Activated CD8-positive, alpha-beta memory T cell treated with anti-CD3 and anti-CD28 coated beads for 48 hours (primary cell): ENCODE measurements at regions not wholly inside any gene's neighbourhood (a gene's known extent, or its start where the extent isn't known, plus 50 kb on each side); places are given as distances from the start of the nearest gene placed in this dataset.

Experiments used
- DNase-seq, 3 experiments: peaks; one replicate each; pipeline ENCODE4 v3.0.0-alpha.2; 2020; ENCODE audit warnings: low read depth in 2 of 3, low spot score in 2 of 3

DNA sequence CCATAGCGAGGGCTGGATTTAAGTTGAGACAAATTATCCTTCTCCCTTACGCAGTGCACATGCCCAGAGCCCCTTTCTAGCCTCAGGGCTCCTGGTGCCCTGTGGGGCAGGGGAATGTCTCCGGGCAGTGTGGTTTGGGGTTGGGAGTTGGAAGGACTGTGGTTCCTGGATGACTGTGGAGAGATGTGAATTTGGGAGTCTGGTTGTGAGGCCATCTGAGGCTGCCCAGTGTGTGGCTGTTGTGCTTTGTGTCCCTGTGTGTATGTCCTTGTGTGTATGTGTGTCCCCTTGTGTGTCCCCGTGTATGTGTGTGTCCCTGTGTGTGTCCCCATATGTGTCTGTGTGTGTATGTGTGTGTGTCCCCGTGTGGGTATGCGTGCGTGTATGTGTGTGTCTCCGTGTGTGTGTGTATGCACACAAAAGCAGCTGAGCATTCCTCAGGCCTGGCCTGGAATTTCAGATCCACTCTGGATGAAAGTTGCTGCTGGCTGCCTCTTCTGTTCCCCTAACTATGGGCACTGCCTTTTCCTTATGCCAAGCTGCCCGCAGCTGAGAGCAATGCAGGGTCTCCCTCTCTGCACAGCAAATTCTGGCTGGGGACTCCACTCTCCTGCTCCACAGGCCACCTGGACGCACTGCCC, 65.4 kb downstream of the UBIAD1 start:
- no peak for DNase-seq

DNA sequence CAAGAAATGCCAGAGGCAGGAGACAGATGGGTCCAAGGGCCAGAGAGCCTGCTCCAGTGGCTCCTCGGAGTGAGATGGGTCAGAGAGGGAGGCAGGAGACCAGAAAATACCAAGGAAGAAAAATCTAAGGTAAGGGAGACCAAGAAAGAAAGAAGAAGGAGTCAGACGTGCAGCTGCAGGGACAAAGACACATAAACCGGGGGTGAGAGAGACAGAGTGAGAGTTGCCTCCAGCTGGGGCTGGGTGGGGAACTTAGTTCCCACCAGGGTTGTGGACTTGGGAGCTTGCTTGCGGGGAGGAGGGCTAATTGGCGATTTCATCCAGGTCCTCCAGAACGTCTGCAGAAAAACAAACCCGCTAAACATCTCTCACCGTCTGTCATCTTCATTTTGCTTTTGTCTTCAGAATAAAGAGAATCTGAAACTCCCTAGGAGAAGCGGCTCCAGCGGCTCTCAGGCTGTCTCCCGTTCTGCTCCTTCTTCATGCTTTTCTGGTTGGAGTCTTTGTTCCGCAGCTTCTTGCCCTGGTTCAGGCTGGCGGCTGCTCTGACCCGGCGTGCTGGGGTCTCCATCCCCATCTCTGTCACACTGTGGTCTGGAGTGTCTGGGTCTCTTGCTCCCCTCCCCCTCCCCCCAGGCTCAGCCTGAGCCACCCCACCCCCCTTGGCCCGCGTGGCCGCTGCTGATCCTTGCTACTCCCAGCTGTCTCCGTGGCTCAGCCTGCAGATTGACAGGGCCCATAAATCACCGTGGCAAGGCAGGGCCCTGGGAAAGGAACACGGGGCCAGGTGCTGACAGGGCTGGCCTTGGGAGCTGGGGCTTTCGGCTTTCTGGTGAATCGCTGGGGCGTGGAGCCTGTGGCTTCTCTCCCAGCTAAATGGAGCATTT, 66.6 kb downstream of the UBIAD1 start:
- no peak for DNase-seq

DNA sequence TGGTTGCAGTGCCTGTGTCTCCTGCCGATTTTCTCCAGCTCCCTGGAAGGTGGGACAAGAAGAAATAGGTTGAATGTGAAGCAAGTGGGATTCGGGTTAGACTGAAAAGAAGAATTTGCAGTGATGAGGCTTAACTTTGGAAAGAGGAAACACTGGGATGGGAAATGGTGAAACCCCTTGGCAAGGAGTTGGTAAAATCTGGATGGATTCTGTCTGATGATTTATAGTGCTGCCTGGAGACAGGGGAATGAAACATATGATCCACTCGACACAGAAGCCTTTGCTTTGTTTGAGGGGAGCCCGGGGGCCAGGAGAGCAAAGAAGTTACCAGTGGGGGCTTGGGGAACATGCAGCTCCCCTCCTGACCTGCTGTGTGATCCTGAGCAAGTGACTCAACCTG, 67.2 kb downstream of the UBIAD1 start:
- DNase-seq, result no peak

DNA sequence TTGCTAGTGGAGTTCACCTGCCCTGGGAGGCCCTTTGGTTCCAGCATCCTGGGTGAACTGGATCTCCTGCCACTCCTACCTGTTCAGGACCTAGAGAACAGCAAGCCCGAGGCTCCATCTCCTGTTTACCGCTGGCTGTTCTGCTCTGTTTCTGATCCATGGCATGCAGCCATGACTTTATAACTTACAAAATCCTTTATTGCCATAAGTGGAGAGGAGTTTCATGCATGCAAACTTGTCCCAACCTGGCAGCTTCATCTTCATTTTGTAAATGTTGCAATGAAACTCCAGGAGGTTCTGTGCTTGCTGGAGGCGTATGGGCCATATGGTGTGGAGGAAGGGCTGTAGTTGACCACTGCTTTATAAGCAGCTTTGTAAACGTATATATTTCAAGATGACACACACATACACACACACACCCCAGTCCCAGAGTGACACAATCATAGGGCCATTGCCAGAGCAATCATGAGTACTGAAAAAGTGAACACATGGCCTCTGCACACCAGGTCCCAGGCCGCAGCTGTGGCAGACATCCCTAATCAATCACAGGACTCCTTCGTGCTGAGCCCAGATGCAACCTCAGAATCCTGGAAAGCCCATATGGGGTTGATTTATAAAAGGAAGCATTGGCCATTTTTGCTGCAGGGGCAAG, 69.0 kb downstream of the UBIAD1 start:
- DNase-seq, result no peak

DNA sequence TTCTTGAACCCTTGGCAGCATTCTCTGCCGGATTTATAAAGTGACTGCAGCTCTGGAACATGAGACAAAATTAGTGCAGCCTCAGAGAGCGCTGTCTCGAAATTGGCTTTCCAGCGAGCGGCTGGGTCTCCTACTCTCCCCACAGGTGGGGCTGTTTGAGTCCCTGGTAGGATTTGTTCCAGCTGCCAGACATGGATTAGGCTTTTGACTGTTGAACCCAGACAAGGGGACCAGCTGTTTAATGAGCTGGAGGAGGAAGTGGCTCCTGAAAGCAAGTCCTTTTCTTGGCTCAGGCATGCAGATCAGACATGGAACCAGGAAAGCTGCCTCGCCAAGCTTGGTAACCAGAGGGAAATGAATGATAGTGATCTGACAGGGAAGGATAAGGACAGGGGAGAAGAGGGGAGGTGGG, 69.6 kb downstream of the UBIAD1 start:
- no peak for DNase-seq

DNA sequence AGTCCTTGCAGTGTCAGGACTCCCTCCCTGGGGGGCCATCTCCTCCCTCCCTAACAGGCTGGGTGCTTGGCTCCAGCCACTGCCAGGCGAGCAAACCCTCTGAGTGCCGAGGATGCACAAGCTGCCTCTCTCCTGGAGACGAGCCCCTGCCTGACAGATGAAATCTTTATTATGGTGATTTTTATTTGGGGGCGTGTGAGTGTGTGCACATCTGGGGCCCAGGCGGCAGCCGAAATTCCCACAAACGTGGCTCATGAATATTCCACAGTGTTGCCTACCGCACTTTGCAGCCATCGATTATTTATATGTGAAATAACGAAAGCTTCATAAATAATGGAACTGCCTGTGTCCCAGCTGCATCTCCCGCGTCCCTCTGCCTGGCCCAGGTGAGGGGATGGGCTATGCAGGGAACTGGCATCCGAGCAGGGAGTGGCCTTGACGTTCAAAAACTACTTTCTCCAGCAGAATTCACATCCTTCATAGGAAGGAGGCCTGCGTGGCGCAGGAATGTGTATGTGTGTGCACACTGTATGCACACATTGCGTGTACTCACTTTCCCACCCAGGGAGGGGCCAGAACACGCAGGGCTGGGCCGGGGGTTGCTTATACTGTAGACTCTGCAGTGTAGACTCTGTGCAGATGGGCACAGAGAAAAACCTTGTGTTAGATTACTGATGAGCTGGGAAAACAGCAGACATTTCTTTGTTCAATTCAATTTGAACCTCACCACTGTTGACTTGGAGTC, 73.1 kb downstream of the UBIAD1 start:
- DNase-seq, result no peak

DNA sequence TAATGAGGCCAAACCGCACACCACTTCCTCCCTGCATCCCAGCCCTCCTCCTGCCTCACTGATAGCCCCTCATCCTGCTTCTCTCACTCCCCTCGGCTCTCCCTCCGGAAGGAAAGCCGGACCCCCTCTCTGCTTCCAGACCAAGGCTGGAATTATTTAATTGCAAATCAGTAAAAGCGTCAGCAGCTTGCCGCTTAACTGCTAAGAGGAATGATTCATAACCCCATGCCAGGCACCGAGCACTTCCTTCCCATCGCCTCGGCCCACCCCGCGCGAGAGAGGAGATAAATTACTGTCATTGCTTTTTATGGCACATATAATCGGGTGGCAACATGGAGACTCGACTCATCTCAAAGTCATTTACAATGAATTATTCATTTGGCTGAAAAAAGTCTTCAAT, 77.3 kb downstream of the UBIAD1 start:
- no peak for DNase-seq

DNA sequence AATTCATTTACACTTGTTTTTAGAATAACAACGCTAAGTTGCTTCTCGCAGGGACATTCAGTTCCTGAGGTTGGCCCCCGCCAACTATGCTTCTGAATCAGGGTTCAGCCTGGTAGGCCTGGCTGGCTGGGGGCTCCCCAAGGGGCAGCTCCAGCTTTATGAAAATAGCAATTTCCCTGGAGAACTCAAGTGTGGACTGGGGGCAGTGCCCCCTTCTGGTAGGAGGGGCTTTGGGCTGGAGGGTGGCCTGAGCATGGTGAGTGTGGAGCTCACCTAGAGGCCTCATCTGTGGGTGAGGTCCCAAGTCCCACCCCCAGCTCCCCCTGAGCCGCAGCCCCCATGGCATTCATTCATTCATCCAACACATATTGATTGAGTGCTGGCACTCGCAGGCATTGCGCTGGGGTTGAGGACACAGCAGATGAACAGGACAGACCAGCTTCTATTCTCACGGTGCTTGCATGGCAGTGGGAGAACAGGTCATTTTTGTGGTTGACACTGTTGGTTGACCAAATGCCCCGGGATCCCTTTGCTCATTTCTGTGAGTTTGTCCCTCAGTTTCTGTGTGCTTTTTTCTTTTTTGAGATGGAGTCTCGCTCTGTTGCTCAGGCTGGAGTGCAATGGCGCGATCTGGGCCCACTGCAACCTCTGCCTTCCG, 79.2 kb downstream of the UBIAD1 start:
- DNase-seq, result no peak

DNA sequence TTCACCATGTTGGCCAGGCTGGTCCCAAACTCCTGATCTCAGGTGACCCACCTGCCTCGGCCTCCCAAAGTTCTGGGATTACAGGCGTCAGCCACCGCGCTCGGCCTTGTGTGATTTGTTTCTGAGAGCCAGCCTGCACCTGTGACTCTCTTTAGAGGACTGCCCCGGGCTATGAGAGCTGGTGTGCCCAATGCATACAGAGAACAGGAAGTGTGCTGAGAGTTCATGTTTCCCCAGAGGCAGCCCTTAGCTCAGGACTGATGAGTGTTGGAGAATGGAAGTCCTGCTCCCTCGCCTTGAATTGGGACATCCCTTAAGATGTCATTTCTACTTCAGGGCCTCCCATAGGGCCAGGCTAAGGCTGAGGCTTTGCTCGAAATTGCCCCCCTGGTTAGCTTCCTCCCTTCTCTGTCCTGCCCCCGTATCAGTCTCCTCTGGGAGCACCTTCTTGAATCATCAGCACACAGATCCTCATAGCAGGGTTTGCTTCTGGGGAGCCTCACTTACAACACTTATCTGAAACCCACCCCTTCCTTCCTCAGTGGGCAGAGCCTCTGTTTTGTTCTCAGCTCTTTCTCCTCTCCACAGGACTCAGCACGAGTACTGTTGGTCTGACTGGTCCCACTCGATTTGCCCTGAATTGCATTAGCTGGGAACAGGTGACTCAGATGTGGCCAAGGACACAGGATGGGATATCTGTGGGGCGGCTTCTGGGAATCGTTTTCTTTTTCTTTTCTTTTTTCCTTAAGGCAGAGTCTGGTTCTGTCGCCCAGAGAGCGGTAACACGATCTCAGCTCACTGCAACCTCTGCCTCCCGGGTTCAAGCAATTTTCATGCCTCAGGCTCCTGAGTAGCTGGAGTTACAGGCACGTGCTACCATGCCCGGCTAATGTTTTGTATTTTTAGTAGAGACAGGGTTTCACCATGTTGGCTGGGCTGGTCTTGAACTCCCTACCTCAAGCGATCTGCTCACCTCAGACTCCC, 80.1 kb downstream of the UBIAD1 start:
- no peak for DNase-seq

DNA sequence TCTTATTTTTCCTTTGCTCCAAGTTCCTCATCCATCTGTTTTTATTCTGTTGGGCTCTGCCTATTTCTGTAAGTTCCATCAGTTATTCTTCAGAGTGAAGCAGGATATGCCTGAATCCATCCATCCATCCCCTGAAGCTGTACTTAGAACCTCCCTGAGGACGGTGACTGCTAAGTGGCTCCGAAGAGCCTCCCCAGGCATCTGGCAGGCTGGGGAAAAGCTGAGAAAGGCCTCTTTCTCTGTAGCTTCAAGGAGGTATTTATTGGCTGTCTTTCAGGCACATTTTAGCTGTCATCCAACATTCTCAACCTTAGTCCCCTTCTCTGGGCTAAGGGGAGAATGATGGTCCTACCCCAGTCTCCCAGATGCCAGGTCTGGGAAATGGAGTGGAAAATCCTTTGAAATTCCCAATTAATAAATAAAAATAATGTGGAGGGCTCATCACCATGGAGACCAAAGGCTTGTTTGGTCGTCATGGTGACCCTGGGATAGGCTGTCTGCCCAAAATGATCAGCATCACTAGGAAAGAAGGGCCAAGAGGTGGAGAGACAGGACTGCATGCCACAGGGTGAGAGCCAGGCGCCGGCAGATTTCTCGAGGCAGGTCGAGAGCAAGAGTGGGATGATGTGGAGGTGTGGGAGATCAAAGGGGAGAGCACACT, 82.0 kb downstream of the UBIAD1 start:
- no peak for DNase-seq

DNA sequence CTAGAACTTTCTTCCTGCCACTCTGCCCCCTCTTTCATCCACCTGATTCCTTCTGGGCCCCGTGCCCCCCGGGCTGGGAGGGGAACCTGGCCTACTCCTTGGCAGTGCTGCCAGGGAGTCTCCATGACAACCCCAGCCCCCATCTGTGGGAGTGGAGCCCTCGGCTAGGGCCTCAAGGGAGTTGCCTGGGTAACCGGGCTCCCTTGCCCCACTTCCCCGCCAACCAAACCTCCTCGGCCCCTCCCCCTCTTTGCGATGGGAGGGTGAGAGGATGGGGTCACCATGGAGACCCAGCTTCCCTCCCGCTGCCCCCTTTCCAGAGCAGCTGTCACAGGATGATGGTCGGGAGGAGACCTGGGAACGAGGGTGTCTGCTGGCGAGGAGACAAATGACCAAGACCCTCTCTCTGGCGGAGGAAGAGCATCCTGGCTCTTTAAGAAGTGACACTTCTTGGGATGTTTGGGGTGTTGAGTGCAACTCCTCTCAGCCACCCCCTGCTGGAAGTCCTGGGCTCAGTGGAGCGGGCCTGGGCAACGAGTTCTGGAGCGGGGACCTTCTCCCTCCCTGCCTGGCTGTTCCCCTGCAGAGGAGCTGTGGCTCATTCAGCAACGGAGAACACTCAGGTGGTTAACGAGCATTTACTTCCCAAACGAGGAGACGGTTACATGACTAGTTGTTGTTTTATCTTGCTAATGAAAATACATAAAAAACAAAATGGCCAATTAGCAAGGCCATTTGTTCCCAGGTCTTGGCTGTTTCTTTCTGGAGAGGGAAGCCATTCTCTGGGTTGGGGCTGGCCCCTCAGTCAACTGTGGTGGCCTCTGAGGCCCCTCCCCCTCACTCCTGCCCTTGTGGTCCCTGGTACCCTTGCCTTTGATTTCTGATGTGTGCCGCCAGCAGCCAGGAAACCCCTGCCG, 82.8 kb downstream of the UBIAD1 start:
- DNase-seq, result no peak

DNA sequence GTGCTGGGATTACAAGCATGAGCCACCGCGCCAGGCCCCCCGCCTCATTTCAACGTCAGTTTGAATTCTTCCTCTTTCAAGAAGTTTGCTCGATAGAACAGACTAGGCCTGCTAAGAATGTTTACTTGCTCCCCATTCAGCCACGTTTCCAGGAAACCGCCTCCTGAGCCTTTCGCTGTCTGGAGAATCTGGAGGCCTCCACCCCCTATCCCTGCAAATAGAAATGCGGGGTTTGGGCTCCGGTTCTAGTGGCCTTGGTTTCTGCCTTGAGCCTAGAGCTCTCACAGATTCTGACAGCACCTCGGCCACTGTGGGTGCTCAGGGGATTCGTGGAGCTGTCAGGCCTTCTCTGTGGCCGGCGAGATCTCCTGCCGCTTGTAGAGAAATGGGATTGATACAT, 84.3 kb downstream of the UBIAD1 start:
- DNase-seq, result no peak

DNA sequence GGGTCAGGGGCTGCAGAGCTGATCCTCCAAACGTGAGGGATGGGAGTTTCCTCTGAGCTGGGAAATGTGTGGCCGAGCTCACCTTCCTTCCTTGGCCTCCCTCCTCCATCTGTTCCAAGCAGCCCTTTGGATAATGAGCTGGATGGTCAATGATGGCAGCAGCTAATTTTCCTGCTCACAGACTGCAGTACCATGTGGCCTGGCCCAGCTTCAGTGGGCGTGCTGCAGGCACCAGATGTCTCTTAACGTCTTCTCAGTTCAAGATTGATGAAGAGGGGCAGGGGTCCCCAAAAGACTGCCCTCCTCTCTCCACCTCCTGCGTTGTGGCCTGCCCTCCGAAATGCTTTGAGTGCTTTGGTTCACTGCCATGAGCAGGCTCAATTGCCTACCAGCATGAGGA, 86.0 kb downstream of the UBIAD1 start:
- no peak for DNase-seq

DNA sequence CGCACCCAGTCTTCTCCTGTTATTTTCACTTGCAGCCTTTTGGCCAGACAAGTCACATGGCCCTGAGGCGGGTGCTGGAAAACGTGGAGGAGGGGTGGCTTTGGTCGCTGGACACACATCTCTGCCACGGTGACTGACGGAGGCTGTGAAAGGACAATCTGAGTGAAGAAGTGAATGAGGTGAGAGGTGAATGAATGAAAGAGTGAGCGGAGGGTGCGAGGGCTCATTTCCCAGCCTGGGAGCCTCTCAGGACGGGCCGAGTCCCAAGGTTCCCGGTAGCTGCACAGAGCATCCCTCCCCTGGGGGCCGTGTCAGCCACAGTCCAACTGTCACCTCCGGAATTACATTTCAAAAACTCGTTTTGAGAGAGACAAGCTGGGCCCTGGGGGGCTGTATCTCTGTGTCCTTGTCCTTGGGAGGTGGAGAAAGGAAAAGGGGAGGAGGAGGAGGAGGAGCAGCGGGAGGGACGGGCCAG, 89.6 kb downstream of the UBIAD1 start:
- no peak for DNase-seq

DNA sequence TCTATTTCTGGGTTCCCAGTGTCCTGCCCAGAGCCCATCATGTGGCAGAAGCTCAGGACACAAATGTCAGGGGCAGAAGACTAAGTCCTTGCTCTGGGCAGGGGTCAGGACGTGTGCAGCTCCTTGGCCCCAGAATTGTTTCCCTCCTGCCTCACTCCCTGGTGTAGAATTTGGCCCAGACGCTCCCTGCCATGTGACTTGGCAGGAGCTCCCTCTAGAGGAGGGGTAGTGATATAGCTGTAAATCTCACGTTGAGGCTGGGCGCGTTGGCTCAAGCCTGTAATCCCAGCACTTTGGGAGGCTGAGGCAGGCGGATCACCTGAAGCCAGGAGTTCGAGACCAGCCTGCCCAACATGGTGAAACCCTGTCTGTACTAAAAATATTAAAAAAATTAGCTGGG, 91.2 kb downstream of the UBIAD1 start:
- DNase-seq, result no peak

DNA sequence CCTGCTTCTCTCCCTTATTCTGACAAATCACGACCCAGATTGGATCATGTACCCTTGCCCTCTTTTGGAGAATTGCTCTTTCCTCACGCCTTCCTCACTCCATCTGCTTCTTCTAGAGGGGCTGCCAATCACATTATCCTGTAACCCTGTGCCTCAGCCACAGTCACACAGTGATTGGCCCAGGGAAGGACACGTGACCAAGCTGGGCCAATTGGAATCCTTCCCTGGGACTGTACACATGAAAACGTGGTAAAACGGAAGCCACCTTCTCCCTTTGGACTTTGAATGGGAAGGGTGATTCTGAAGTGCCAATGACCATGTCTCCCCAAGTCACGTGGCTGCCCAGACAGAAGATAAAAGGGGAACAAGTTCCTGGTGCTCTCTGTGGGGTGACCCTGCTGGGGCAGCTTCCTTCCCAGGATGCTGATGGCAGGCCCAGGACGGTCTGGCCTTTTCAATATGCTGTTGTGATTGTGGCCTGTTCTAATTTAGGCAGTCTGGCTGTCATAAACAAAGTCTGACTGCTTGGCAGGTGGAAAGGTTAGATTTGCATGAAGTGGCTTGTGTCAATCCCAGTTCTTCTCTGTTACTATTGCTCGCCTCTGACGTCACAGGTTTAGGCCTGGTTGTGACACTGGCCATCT, 92.9 kb downstream of the UBIAD1 start:
- no peak for DNase-seq

DNA sequence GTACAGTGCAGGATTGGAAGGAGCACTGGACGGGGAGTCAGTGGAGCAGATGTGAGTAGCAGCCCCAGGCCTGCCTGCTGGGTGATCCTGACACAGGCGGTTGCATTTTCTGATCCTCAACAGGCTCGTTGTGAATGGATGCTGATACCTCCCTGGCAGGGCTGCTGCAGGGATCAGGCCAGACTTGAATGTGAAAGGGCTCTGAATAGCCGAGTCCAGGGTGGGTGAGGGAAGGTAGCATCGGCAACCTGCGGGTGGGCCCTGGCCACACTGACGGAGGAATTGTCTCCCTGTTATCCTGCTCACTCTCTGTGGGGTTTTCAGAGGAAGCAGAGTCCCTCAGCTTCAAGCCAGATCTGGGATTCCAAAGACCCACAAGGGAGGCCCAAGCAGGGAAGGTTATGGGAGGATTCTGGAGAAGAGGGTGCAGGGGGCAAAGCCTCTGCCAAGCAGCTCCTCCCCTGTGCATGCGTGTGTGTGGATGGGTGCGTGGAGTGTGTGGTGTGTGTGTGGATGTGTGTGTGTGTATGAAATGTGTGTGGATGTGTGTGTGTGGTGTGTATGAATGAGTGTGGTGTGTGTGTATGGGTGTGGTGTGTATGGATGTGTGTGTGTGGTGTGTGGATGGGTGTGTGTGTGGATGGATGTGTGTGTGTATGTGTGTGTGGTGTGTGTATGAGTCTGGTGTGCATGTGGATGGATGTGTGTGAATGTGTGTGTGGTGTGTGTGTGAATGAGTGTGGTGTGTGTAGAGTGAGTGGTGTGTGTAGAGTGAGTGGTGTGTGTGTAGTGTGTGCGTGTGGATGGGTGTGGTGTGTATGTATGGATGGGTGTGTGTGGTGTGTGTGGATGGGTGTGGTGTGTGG, 100.3 kb downstream of the UBIAD1 start:
- no peak for DNase-seq
